NCI-H510A (cell line): ENCODE measurements at regions not wholly inside any gene's neighbourhood (a gene's known extent, or its start where the extent isn't known, plus 50 kb on each side); places are given as distances from the start of the nearest gene placed in this dataset.
A peak's percentile ranks its signal among the peaks of the same experiment; 100 is the strongest.

Experiments
- DNase-seq: peaks from one replicate; lab custom pipeline; 2025; lab: John Stamatoyannopoulos, UW

GRCh38 chr1:216883518-216883917 is 160.3 kb upstream of the ESRRG start:
- no peak for DNase-seq

DNA sequence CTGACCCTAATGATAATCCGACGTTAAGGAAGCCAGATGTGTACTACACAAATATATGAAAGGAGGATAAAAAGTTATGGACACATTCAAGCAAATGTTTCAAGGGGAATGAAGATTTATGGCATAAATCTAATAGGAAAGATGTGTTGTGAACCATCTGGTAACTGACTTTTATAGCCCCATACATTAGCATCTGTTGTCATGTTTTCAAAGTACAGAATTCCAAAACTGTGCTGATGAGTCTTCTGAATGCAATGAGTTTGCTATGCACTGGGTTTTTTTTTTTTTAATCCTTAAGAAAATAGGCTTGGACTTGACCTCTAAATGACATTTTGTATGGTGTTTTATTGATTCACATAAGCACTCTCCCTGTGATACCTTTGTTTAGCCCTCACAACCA is 158.5 kb upstream of the ESRRG start:
- no peak for DNase-seq

DNA sequence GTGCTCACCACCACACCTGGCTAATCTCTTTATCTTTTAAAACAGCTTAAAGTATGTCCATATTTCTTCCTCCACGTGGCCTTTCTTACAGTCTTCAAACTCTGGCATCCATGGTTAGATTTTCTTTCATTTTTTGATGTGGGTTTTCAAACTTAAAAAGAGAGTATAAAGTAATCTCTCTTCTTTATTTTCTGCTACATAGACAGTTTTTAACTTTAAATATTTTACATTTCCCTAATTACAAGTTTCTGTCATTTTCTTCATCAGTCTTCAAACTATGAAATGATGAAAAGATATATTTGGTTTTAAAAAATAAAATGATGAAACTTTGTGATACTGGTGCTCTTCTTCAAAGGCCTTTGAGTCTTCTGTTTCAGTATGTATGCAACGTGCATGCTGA is 143.5 kb upstream of the ESRRG start:
- no peak for DNase-seq

DNA sequence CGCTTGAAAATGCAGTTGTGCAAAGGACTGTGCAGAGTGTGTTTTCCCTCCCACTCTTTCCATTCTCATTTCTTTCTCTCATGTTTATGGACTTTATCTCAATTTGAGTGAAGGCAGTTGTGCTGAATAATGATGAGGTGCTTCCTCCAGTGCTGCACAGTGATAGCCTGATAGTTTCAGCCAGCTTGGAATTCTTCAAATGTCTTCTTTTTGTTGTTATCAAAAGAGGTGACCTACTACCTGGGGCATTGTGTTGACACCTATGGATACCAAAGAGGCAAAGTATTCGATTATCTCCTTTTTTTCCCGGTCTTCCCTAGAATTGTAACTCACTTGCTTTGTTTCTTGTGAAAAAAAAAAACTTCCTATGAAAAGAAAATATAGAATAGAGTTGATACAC is 132.6 kb upstream of the ESRRG start:
- no peak for DNase-seq

GRCh38 chr1:216854836-216855484 is 131.7 kb upstream of the ESRRG start:
- no peak for DNase-seq

DNA sequence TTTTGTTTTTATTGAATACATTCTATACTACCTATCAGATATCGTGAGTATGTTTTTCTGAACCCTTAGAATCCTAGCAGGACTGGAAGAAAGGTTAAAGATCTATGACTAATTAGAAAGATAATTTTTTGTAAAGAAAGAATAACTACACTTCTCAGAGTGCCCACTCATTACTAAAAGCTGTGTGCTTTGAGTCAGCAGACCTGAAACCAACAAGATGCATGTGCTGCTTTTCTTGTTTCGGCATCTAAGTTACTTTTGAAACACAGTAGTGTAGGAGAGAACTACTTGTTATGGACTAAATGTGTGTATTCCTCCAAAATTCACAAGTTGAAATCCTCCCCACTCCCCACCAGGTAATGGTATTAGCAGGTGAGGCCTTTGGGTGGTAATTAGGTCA is 127.8 kb upstream of the ESRRG start:
- DNase-seq: no peak

GRCh38 chr1:216849146-216849545 is 125.9 kb upstream of the ESRRG start:
- DNase-seq: no peak

- no peak for DNase-seq
Measured at GRCh38 chr1:216847397-216848036, 124.3 kb upstream of the ESRRG start.

DNA sequence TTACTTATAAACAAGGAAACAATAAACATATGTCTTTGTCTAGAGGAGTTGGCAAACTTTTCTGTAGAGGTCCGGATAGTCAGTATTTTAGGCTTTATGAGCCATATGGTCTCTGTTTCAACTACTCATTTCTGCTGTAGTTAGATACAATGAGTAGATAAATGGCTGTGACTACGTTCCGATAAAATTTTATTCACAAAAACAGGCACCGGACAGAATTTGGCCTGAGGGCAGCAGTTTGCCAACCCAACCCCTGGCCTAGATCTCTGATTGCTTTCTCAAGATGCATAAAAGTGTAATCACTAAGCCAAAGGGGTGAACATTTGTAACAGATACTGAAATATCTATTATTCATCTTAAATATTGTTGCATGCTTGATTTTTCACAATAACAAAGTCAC is 123.1 kb upstream of the ESRRG start:
- DNase-seq: no peak

- DNase-seq: no peak
Measured at GRCh38 chr1:216843409-216843808, 120.2 kb upstream of the ESRRG start.

GRCh38 chr1:216841165-216841564 is 117.9 kb upstream of the ESRRG start:
- DNase-seq: no peak

- DNase-seq: no peak
Measured at GRCh38 chr1:216836316-216836715, 113.1 kb upstream of the ESRRG start.

GRCh38 chr1:216833509-216833908 is 110.3 kb upstream of the ESRRG start:
- DNase-seq: no peak

DNA sequence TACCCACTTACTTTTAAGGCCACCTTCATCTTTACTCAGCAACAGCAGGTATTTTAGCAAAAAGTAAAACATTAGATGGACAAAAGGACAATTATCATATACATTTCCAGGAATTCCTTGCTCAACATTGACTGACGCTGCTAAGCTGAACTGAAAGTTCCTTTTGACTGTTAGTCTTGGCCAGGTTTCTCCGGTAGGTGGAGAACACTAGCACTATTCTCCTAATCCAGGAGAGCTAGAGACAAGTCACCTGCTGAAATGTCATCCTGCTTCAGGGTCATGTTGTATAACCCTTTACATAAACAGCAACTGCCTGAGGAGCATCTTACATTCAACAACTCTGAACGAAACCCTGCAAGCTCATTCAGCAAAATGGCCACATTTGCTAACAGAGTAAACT is 109.0 kb upstream of the ESRRG start:
- no peak for DNase-seq

DNA sequence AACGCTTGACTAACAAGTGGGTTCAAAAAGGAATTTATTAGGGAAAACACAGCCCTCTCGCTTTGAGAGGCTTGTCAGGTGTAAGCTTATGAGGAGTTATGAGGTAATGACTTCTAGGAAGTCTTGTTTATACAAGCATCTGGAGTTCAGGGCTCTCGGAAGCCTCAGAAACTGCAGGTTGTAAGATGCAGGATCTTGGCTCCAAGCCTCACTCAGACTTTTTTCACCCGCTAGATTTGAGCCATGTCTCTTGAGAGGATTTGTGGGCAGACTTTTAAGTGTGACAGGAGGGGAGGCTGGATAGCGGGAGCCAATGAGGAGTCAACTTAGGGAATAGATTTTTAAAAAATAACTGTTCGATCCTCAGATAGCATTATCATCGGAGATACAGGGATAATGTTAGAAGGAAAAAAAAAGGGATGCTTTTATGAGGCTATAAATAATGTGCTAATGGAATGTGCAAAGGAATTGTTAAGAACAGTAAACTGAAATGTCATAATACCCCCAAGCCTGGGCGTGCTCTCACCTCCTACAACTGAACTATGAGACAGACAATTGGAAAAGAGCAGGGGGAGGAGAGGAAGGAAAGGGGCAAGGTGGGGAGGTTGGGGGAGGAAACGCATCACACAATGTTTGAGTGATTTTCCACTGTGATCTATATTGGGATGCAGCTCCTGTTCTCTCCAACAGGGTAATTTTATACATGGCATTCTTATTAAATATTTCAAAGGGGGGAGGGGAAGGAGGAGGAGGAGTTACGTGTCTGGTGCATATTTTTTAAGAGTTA is 107.4 kb upstream of the ESRRG start:
- DNase-seq: no peak

GRCh38 chr1:216827251-216827650 is 104.0 kb upstream of the ESRRG start:
- no peak for DNase-seq

DNA sequence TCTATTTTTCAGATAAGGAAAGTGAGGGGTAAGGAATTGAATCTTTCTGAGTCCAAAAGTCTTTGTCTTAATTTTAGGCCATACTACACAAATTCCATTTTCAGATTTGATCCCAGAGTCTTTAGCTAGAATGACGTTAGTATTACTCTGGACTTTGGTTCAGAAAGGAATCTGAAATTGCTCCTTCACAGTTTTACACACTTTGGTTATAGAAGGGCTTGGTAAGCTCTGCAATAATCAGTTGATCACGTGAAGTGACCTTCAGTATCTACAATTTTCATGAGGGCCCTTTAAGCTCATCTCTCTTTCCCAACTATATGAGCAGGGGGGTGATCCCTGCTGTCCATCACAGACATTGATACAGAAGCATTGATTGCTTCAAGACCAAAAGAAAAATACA is 103.4 kb upstream of the ESRRG start:
- DNase-seq: no peak

- no peak for DNase-seq
Measured at GRCh38 chr1:216826214-216826613, 103.0 kb upstream of the ESRRG start.

GRCh38 chr1:216825557-216825956 is 102.3 kb upstream of the ESRRG start:
- DNase-seq: no peak

DNA sequence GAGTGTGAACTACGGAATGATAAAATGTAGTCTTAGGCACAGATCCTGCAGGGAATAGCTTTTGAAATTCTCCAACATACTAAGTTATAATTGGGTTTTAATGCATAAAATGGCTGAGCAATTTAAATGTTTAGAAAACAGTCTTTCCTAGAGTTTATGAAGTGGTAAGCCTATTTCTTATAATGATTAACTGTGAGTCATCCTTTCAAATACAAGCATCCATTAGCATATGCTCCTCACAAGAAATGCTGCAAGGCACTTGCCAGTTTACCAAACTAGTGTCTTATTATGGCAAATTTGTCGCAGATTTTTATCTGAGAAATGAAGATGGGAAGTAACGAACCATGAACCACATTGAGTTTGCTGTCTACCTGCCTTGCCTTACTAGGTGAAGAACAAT is 101.3 kb upstream of the ESRRG start:
- no peak for DNase-seq

GRCh38 chr1:216823731-216824130 is 100.5 kb upstream of the ESRRG start:
- no peak for DNase-seq

DNA sequence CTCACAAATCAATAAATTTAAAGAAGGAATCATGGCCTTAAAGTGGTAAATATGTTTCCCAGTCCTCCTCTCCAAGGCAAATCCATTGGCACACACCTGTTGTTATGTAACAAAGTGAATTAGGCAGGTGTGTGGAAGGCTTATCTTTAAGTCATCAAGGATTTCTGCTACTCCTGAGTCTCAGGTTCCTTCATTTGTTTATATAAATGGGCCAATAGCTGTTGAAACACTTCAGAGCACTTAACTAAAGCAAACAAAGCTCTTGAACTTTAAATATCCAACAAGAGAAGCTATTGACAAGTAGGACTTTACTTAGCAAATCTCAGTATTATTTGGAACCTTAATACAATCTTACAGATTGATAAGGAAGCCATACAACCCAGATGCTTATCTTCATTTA is 99.3 kb upstream of the ESRRG start:
- peak; percentile 90 for DNase-seq

- DNase-seq: no peak
Measured at GRCh38 chr1:216820345-216820744, 97.1 kb upstream of the ESRRG start.
